AG04449 (cell line): ENCODE measurements at regions not wholly inside any gene's neighbourhood (a gene's known extent, or its start where the extent isn't known, plus 50 kb on each side); places are given as distances from the start of the nearest gene placed in this dataset.

Experiments used
- CTCF ChIA-PET: fragments of 350-600 bp; formaldehyde crosslinking; extraction: SDS; loops from one replicate; lab custom pipeline; 2021; ENCODE audit warnings: antibody characterized with exemption; lab: Yijun Ruan, JAX
- POLR2A ChIA-PET: fragments of 400-600, 350-600 bp; formaldehyde crosslinking; extraction: SDS; loops from one replicate; lab custom pipeline; 2020; ENCODE audit warnings: antibody characterized with exemption, inconsistent platforms; lab: Yijun Ruan, JAX
- DNase-seq: peaks from one replicate; pipeline ENCODE4 v3.0.0-alpha.2; 2010; ENCODE audit warnings: low read depth, low spot score
- H3K4me3 ChIP-seq: 2 replicates; pipeline ENCODE4 v1.5.1; 2011; ENCODE audit warnings: low read depth, mild to moderate bottlenecking, control low read depth, low read length
- TF ChIP-seq, protein P1 (sequence below): IDR thresholded peaks from one replicate; pipeline ENCODE4 v1.5.1; 2011; ENCODE audit warnings: mild to moderate bottlenecking, moderate library complexity, low read length, control low read depth, inconsistent platforms; ENCODE audit not compliant: insufficient read depth; ENCODE audit errors: missing control alignments

DNA sequence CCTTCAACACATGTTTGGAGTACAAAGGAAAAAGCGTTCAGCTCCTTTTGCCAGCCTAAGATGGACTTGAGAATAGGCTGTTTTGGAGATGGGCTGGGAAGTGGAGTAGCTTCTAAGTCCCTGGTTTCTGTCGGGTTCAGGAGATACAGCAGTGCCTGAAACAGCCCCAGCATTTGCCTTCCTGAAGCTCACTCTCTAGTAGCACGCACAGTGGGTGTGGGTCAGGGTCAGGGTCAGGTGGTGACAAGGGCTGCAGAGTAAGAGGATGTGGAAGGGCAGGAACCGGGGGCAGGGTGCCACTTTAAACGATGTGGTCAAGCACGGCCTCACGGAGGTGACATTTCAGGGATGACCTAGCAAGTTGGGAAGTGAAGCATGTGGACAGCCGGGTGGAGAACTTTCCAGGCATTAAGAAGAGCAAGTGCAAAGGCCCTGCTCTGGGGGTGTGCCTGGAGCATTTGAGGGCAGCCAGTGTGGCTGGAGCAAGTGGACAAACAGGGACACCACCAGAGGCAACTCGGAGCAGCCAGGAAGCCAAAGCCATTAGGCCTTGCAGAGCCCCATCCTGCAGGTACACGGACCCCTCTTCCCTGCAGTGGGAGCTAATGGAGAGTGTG is 382.2 kb upstream of the ZMIZ1 start:
- no peak for DNase-seq
- no peak overlapping the region for H3K4me3 ChIP-seq
- TF ChIP-seq, protein P1, sequence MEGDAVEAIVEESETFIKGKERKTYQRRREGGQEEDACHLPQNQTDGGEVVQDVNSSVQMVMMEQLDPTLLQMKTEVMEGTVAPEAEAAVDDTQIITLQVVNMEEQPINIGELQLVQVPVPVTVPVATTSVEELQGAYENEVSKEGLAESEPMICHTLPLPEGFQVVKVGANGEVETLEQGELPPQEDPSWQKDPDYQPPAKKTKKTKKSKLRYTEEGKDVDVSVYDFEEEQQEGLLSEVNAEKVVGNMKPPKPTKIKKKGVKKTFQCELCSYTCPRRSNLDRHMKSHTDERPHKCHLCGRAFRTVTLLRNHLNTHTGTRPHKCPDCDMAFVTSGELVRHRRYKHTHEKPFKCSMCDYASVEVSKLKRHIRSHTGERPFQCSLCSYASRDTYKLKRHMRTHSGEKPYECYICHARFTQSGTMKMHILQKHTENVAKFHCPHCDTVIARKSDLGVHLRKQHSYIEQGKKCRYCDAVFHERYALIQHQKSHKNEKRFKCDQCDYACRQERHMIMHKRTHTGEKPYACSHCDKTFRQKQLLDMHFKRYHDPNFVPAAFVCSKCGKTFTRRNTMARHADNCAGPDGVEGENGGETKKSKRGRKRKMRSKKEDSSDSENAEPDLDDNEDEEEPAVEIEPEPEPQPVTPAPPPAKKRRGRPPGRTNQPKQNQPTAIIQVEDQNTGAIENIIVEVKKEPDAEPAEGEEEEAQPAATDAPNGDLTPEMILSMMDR: no peak
- ChIA-PET POLR2A (no interaction called here), CTCF (interaction anchor here (0.6 to 1.4 kb wide), 2 partner anchors 37 to 1322 kb away, joined by 3 read pairs; no protein-coding TSS in a partner anchor)

DNA sequence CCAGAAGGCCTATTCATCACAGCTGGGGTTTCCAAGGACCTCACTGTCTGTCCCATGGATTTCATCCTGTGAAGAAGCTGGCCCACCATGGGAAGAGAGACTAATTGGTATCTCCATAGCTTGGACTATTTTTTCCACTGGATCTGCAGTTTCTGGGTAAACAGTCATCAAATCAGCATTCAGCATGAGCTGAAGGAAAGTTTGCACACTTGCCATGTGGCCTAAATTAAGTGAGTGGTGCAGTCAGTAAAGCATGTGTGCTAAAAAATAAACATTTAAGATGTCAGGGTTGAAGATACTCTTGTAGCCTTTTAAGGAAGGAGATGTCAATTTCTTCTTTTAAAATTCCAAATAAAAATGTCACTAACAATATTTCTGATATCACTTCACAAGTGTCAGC is 381.1 kb upstream of the ZMIZ1 start:
- ChIA-PET CTCF (no interaction called here), POLR2A (no interaction called here)
- TF ChIP-seq, protein P1: no peak

DNA sequence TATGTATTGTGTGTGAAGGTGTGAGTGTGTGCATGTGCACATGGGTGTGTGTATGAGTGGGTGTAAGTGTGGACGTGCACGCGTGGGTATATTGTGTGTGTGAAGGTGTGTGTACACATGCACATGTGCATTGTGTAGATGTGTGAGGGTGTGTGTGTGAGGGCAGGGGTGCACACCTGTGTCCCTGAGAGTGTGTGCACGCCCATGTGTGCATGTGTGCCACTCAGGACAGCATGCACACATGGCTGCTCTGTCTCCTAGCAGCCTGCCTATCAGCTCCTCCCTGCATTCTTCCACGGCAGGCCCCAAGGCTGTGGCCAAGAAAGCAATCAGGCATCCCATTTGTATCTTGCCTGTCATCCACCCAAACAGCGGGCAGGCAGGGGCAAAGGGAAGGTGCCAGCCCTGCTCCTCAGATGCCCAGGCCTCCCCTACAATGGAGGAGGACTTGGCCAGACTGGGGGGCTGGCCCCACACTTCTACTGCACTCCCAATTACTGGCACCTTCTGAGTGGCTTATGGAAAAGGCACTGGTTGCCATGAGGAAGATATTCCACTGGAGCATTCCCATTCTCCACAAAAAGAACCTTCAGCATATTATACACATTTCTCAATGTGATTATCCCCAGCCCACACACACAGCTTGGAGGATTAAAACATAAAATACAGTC is 380.4 kb upstream of the ZMIZ1 start:
- H3K4me3 ChIP-seq: no peak overlapping the region
- TF ChIP-seq, protein P1: no peak
- DNase-seq: no peak
- ChIA-PET CTCF (no interaction called here), POLR2A (no interaction called here)

More for the DNA sequence above, 381.1 kb upstream of the ZMIZ1 start:
- no peak for DNase-seq
- H3K4me3 ChIP-seq: no peak overlapping the region

DNA sequence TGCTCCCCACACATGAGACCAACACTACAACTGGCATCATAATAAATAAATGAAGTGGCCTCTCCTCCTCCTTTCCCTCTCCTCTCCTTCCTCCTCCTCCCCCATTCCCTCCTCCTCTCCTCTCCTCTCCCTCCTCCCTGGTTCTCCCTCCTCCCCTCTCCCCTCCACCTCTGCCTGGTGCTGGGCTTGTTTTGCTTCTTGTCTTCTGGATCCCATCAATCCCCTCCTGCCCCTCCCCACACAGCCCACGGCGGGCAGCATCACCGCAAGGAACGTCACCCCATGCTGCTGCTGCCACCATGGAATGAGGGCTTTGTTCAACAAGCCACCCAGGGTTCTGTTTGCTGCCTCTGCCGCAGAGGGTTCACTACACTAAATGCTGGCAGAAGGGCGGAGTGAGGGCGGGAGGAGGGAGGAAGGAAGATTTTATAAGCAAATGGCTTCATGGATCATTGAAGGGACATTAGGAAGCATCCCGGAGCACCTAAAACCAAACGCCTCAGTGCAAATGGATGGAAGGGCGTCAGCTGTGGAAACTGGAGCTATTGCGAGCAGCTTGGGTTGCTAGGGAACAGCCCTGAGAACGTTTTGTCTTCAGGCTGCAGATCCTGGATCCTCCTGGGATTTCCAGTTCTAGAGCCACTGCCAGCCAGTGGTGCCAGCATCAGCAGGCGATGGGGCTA is 379.7 kb upstream of the ZMIZ1 start:
- no peak for DNase-seq
- POLR2A ChIA-PET: no interaction called here
- no peak overlapping the region for H3K4me3 ChIP-seq
- TF ChIP-seq, protein P1: no peak
- CTCF ChIA-PET: no interaction called here

DNA sequence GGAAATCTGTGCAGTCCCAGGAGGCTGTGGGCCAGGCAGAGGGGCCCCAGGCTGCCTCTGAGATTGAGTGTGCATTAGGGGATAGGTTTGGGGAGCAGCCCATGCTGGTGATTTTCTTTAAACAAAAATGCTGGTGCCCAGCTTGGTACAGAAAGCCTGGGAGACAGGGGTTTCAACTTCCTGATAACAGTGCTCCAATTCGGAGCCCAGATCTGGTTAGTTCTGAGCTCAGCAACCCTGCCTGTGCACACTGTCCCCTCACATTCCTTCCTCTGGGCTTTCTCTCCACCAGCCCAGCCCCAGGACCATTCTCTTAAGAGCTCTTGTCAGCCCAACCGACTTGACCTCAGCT is 379.2 kb upstream of the ZMIZ1 start:
- TF ChIP-seq, protein P1: no peak
- CTCF ChIA-PET: interaction anchor here (1.2 kb wide), 1 partner anchor 17 kb away, joined by 3 read pairs; no protein-coding TSS in a partner anchor
- DNase-seq: no peak
- no peak overlapping the region for H3K4me3 ChIP-seq
- POLR2A ChIA-PET: no interaction called here
